ENCODE measurements at regions not wholly inside any gene's neighbourhood (a gene's known extent, or its start where the extent isn't known, plus 50 kb on each side); places are given as distances from the start of the nearest gene placed in this dataset.
"Not testable (repeated sequence)": the region's sequence is repeated elsewhere in the genome, so short reads cannot be mapped to it uniquely, and the experiment has no call there.

GRCh38 chr5:21473981-21474380 lies 1379.2 kb downstream of the CDH12 start:
- not testable (repeated sequence) for H3K27ac ChIP-seq (ENCODE audit: low read depth, low read length); H3K4me1 ChIP-seq (ENCODE audit: control insufficient read depth in 5 of 5, insufficient read depth in 5 of 5, low read length in 5 of 5); H3K27me3 ChIP-seq (ENCODE audit: control insufficient read depth in 5 of 5, insufficient read depth in 4 of 5, low read length in 5 of 5); H3K9me3 ChIP-seq (ENCODE audit: control insufficient read depth in 5 of 5, low read length in 5 of 5); H3K4me3 ChIP-seq (ENCODE audit: low read depth in 1 of 5, low read length in 5 of 5); H3K9ac ChIP-seq (ENCODE audit: low read length in 5 of 5)
- H3K36me3 ChIP-seq (ENCODE audit: control insufficient read depth in 5 of 5, insufficient read depth in 5 of 5, low read length in 5 of 5) = peaks cover 0 to 26% (median 5%) of the 10 kb centered on the region in 5 donors

- H3K27me3 ChIP-seq (ENCODE audit: control insufficient read depth in 5 of 5, insufficient read depth in 4 of 5, low read length in 5 of 5); H3K9ac ChIP-seq (ENCODE audit: low read length in 5 of 5); H3K4me3 ChIP-seq (ENCODE audit: low read depth in 1 of 5, low read length in 5 of 5); H3K27ac ChIP-seq (ENCODE audit: low read depth, low read length); H3K9me3 ChIP-seq (ENCODE audit: control insufficient read depth in 5 of 5, low read length in 5 of 5); H3K4me1 ChIP-seq (ENCODE audit: control insufficient read depth in 5 of 5, insufficient read depth in 5 of 5, low read length in 5 of 5): not testable (repeated sequence)
- H3K36me3 ChIP-seq (ENCODE audit: control insufficient read depth in 5 of 5, insufficient read depth in 5 of 5, low read length in 5 of 5) = peaks cover 0 to 26% (median 5%) of the 10 kb centered on the region in 5 donors
Measured at GRCh38 chr5:21473436-21473835, 1379.7 kb downstream of the CDH12 start.

GRCh38 chr5:21471691-21472090 lies 1381.5 kb downstream of the CDH12 start:
- not testable (repeated sequence) for H3K27ac ChIP-seq (ENCODE audit: low read depth, low read length); H3K9me3 ChIP-seq (ENCODE audit: control insufficient read depth in 5 of 5, low read length in 5 of 5); H3K4me1 ChIP-seq (ENCODE audit: control insufficient read depth in 5 of 5, insufficient read depth in 5 of 5, low read length in 5 of 5); H3K27me3 ChIP-seq (ENCODE audit: control insufficient read depth in 5 of 5, insufficient read depth in 4 of 5, low read length in 5 of 5); H3K9ac ChIP-seq (ENCODE audit: low read length in 5 of 5); H3K4me3 ChIP-seq (ENCODE audit: low read depth in 1 of 5, low read length in 5 of 5)
- peaks cover 0 to 26% (median 5%) of the 10 kb centered on the region in 5 donors for H3K36me3 ChIP-seq (ENCODE audit: control insufficient read depth in 5 of 5, insufficient read depth in 5 of 5, low read length in 5 of 5)

- H3K9ac ChIP-seq (ENCODE audit: low read length in 5 of 5); H3K4me1 ChIP-seq (ENCODE audit: control insufficient read depth in 5 of 5, insufficient read depth in 5 of 5, low read length in 5 of 5); H3K9me3 ChIP-seq (ENCODE audit: control insufficient read depth in 5 of 5, low read length in 5 of 5); H3K27me3 ChIP-seq (ENCODE audit: control insufficient read depth in 5 of 5, insufficient read depth in 4 of 5, low read length in 5 of 5); H3K27ac ChIP-seq (ENCODE audit: low read depth, low read length); H3K4me3 ChIP-seq (ENCODE audit: low read depth in 1 of 5, low read length in 5 of 5): not testable (repeated sequence)
- H3K36me3 ChIP-seq (ENCODE audit: control insufficient read depth in 5 of 5, insufficient read depth in 5 of 5, low read length in 5 of 5) = peaks cover 0 to 26% (median 5%) of the 10 kb centered on the region in 5 donors
Measured at GRCh38 chr5:21469523-21470101, 1383.5 kb downstream of the CDH12 start.

- H3K27me3 ChIP-seq (ENCODE audit: control insufficient read depth in 5 of 5, insufficient read depth in 4 of 5, low read length in 5 of 5); H3K4me3 ChIP-seq (ENCODE audit: low read depth in 1 of 5, low read length in 5 of 5); H3K9me3 ChIP-seq (ENCODE audit: control insufficient read depth in 5 of 5, low read length in 5 of 5); H3K4me1 ChIP-seq (ENCODE audit: control insufficient read depth in 5 of 5, insufficient read depth in 5 of 5, low read length in 5 of 5); H3K27ac ChIP-seq (ENCODE audit: low read depth, low read length); H3K9ac ChIP-seq (ENCODE audit: low read length in 5 of 5): not testable (repeated sequence)
- peaks cover 0 to 21% (median 4%) of the 10 kb centered on the region in 5 donors for H3K36me3 ChIP-seq (ENCODE audit: control insufficient read depth in 5 of 5, insufficient read depth in 5 of 5, low read length in 5 of 5)
Measured at GRCh38 chr5:21467544-21467943, 1385.6 kb downstream of the CDH12 start.

GRCh38 chr5:21459744-21460073 lies 1393.4 kb downstream of the CDH12 start:
- H3K4me3 ChIP-seq (ENCODE audit: low read depth in 1 of 5, low read length in 5 of 5) = peak overlapping the region in 4 of 5 donors; percentile 67 to 68 (median 68)
- H3K36me3 ChIP-seq (ENCODE audit: control insufficient read depth in 5 of 5, insufficient read depth in 5 of 5, low read length in 5 of 5); H3K9me3 ChIP-seq (ENCODE audit: control insufficient read depth in 5 of 5, low read length in 5 of 5); H3K27me3 ChIP-seq (ENCODE audit: control insufficient read depth in 5 of 5, insufficient read depth in 4 of 5, low read length in 5 of 5); H3K4me1 ChIP-seq (ENCODE audit: control insufficient read depth in 5 of 5, insufficient read depth in 5 of 5, low read length in 5 of 5); H3K27ac ChIP-seq (ENCODE audit: low read depth, low read length): not testable (repeated sequence)
- peak overlapping the region in 4 of 5 donors; percentile 43 to 81 (median 71) for H3K9ac ChIP-seq (ENCODE audit: low read length in 5 of 5)

- no peaks in the 10 kb centered on the region for H3K9me3 ChIP-seq (ENCODE audit: control insufficient read depth in 5 of 5, low read length in 5 of 5)
- H3K4me1 ChIP-seq (ENCODE audit: control insufficient read depth in 5 of 5, insufficient read depth in 5 of 5, low read length in 5 of 5) = no peaks in the 10 kb centered on the region
- no peaks in the 10 kb centered on the region for H3K36me3 ChIP-seq (ENCODE audit: control insufficient read depth in 5 of 5, insufficient read depth in 5 of 5, low read length in 5 of 5)
- H3K9ac ChIP-seq (ENCODE audit: low read length in 5 of 5) = no peak overlapping the region
- H3K27me3 ChIP-seq (ENCODE audit: control insufficient read depth in 5 of 5, insufficient read depth in 4 of 5, low read length in 5 of 5) = no peaks in the 10 kb centered on the region
- no peak overlapping the region for H3K27ac ChIP-seq (ENCODE audit: low read depth, low read length)
- no peak overlapping the region for H3K4me3 ChIP-seq (ENCODE audit: low read depth in 1 of 5, low read length in 5 of 5)
Measured at GRCh38 chr5:21452449-21452848, 1400.7 kb downstream of the CDH12 start.

- Histone ChIP-seq H3K4me3 (ENCODE audit: low read depth in 1 of 5, low read length in 5 of 5) (no peak overlapping the region), H3K4me1 (ENCODE audit: control insufficient read depth in 5 of 5, insufficient read depth in 5 of 5, low read length in 5 of 5) (no peaks in the 10 kb centered on the region), H3K27ac (ENCODE audit: low read depth, low read length) (no peak overlapping the region), H3K36me3 (ENCODE audit: control insufficient read depth in 5 of 5, insufficient read depth in 5 of 5, low read length in 5 of 5) (no peaks in the 10 kb centered on the region), H3K9ac (ENCODE audit: low read length in 5 of 5) (no peak overlapping the region), H3K9me3 (ENCODE audit: control insufficient read depth in 5 of 5, low read length in 5 of 5) (no peaks in the 10 kb centered on the region), H3K27me3 (ENCODE audit: control insufficient read depth in 5 of 5, insufficient read depth in 4 of 5, low read length in 5 of 5) (no peaks in the 10 kb centered on the region)
Measured at GRCh38 chr5:21432646-21433045, 1420.5 kb downstream of the CDH12 start.

- H3K9me3 ChIP-seq (ENCODE audit: control insufficient read depth in 5 of 5, low read length in 5 of 5) = no peaks in the 10 kb centered on the region
- no peaks in the 10 kb centered on the region for H3K4me1 ChIP-seq (ENCODE audit: control insufficient read depth in 5 of 5, insufficient read depth in 5 of 5, low read length in 5 of 5)
- H3K27me3 ChIP-seq (ENCODE audit: control insufficient read depth in 5 of 5, insufficient read depth in 4 of 5, low read length in 5 of 5) = no peaks in the 10 kb centered on the region
- no peak overlapping the region for H3K9ac ChIP-seq (ENCODE audit: low read length in 5 of 5)
- H3K36me3 ChIP-seq (ENCODE audit: control insufficient read depth in 5 of 5, insufficient read depth in 5 of 5, low read length in 5 of 5) = no peaks in the 10 kb centered on the region
- H3K4me3 ChIP-seq (ENCODE audit: low read depth in 1 of 5, low read length in 5 of 5) = no peak overlapping the region
- no peak overlapping the region for H3K27ac ChIP-seq (ENCODE audit: low read depth, low read length)
Measured at GRCh38 chr5:21424907-21425306, 1428.2 kb downstream of the CDH12 start.

GRCh38 chr5:21419383-21419782 lies 1431.4 kb upstream of the CDH18 start:
- H3K9ac ChIP-seq (ENCODE audit: low read length in 5 of 5) = no peak overlapping the region
- no peaks in the 10 kb centered on the region for H3K9me3 ChIP-seq (ENCODE audit: control insufficient read depth in 5 of 5, low read length in 5 of 5)
- no peak overlapping the region for H3K27ac ChIP-seq (ENCODE audit: low read depth, low read length)
- no peaks in the 10 kb centered on the region for H3K36me3 ChIP-seq (ENCODE audit: control insufficient read depth in 5 of 5, insufficient read depth in 5 of 5, low read length in 5 of 5)
- no peaks in the 10 kb centered on the region for H3K27me3 ChIP-seq (ENCODE audit: control insufficient read depth in 5 of 5, insufficient read depth in 4 of 5, low read length in 5 of 5)
- H3K4me3 ChIP-seq (ENCODE audit: low read depth in 1 of 5, low read length in 5 of 5) = no peak overlapping the region
- no peaks in the 10 kb centered on the region for H3K4me1 ChIP-seq (ENCODE audit: control insufficient read depth in 5 of 5, insufficient read depth in 5 of 5, low read length in 5 of 5)

GRCh38 chr5:21402089-21402488 lies 1414.1 kb upstream of the CDH18 start:
- not testable (repeated sequence) for H3K9me3 ChIP-seq (ENCODE audit: control insufficient read depth in 5 of 5, low read length in 5 of 5); H3K4me1 ChIP-seq (ENCODE audit: control insufficient read depth in 5 of 5, insufficient read depth in 5 of 5, low read length in 5 of 5); H3K27ac ChIP-seq (ENCODE audit: low read depth, low read length); H3K27me3 ChIP-seq (ENCODE audit: control insufficient read depth in 5 of 5, insufficient read depth in 4 of 5, low read length in 5 of 5); H3K4me3 ChIP-seq (ENCODE audit: low read depth in 1 of 5, low read length in 5 of 5); H3K9ac ChIP-seq (ENCODE audit: low read length in 5 of 5); H3K36me3 ChIP-seq (ENCODE audit: control insufficient read depth in 5 of 5, insufficient read depth in 5 of 5, low read length in 5 of 5)
